GM18867 (cell line): ENCODE measurements at regions not wholly inside any gene's neighbourhood (a gene's known extent, or its start where the extent isn't known, plus 50 kb on each side); places are given as distances from the start of the nearest gene placed in this dataset.

Experiments used
- ATAC-seq: cut with Tn5 transposase; IDR thresholded peaks from one replicate; pipeline ENCODE4 v1.9.1; 2021; ENCODE audit warnings: mild to moderate bottlenecking, moderate library complexity; ENCODE audit not compliant: unreplicated experiment

DNA sequence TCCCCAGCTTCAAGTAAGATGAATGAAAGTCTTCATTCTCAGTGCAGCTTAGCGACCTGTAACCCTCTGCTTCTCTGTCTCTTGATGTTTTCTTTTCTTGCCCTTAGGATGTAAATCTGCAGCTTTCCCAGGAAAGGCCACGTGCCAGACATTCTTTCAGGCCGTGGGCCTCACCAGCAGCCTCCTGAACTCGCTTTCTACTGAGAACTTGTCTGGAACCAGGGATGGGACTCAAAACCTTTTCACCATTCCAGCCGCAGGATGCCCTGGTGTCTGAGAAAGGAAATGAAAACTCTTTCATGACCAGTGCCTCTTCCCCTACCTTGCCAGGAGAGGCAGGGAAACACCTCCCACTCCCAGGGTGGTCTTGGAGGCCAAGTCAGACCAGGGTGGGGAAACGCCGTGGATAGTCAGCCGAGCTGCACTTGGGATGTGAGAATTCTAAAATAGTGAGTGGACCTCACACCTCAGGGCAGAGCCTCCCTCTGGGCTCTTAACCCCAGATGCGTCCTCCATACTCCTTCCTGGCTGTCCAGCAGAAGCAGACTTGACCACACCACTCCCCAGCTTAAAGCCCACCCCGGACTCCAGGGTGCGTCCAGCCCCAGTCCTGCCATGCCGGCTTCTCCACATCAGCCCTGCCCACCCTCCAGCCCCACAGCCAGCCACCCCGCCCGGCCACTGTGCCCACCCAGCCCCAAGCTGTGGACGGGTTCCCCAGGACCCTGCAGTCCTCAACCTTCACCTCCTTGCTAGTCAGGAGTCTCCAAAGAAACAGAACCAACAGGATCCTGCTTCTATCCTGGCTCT, 115.5 kb downstream of the TWIST2 start:
- ATAC-seq: no peak

DNA sequence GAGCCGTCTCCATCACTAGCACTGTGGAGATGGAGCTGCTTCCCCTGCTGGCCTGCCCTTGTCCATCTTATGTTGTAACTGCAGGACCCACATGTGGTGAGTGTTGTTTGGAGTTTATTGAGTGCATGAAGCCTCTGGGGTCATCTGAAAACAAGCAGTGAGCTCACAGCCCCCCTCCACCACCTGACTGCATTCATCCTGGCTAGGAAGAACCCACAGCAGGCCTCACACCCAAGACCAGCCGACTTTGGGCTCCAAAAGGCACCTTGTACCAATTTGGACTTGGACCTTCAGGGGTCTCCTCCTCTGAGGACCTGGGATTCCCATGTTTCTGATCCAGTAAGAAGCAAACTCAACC, 116.1 kb downstream of the TWIST2 start:
- no peak for ATAC-seq

GRCh38 chr2:238964544-238965067, 116.7 kb downstream of the TWIST2 start:
- ATAC-seq: no peak

- ATAC-seq: no peak
Measured at GRCh38 chr2:238965371-238966071, 117.6 kb downstream of the TWIST2 start.

DNA sequence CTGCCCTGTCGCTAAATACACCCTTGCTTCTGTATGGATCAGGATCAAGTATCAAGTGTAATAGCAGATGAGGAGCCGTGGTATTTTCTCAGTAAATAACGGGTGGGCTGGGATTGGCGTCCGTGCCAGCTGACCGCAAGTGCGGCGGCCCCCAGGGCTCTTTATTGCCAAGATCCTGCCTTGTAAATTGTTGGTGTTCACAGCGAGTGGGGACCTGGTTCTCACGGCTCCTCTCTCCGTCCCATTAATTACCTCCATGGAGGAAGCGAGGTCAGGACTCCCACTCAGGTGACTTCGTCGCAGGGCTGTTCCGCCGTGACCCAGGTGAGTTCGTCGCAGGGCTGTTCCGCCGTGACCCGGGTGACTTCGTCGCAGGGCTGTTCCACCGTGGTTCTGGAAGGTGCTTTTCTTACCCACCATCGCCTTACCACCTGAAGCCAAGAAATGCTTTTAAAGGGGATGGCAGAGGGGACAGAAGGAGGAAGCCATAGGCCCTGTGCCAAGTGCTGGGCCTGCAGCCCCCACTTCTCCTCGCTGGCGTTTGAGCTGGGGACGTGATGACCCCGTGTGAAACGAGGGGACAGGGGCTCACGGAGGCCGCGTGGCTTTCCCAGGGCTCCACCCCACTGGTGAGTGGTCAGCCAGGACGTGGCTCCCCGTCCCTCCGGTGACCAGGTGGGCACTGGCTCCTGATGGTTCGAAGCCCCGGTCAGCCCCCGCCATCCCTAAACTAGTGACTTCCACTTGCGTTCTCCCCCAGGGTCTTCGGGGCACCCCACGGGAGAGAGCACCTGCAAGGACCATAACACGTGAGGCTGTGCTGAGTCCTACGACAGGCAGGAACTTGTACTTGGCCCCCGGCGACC, 118.4 kb downstream of the TWIST2 start:
- ATAC-seq: no peak

- ATAC-seq: no peak
Measured at GRCh38 chr2:238967031-238967977, 119.4 kb downstream of the TWIST2 start.

GRCh38 chr2:238967978-238968360, 120.1 kb downstream of the TWIST2 start:
- ATAC-seq: no peak

GRCh38 chr2:238968616-238969384, 120.9 kb downstream of the TWIST2 start:
- no peak for ATAC-seq

- ATAC-seq: no peak
Measured at GRCh38 chr2:238969857-238970256, 122.0 kb downstream of the TWIST2 start.

GRCh38 chr2:238970553-238971081, 122.7 kb downstream of the TWIST2 start:
- peak; percentile 70 for ATAC-seq

DNA sequence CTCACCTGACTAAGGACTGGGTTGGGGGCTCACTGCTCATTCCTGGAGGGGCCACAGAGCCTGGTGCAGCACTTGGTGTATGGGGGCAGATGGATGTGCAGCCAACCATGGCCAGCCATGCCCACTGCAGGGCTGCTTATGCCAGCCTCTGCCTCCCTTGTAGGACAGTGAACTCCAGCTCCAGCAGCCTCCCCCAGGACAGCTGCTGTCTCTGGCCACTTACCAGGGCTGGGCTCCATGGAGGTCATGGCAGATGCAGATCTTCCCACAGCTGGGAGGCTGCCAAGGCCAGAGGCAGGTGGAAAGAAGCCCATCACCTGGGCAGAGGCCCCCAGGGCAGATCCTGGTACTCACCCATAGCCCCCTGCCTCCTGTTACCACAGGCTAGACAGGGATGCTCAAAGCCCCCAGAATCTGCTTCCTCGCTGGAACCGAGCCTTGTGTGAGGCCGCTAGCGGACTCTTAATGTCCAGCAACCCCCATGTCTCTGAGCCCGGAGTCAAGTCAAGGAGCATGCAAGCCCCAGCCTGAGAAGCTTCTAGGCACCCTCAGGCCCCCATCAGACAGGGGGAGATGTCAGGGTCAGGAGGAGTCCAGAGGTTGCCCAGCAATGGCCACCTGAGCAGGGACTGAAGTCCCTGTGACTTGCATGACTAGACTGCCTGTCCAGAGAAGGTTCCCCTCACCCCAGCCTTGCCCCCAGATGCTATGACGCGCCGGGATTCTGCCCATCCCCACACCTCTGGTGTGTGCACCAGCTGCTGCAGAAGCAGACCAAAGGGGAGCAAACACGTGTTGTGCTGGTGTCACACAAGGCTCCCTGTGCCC, 123.6 kb downstream of the TWIST2 start:
- ATAC-seq: no peak

DNA sequence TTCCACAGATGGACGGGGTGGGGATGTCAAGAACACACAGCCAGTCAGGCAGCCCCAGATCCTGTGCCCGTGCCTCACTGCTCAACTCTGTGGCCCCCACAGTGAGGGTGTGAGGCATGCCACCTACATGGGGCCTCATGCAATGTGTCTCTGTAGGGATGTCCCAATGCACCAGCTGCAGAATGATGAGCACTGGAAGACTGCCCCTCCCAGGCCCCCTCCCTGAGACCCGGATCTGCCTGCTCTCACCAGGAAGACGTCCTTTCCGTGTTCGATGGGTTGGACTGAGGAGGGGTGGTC, 124.2 kb downstream of the TWIST2 start:
- ATAC-seq: no peak

DNA sequence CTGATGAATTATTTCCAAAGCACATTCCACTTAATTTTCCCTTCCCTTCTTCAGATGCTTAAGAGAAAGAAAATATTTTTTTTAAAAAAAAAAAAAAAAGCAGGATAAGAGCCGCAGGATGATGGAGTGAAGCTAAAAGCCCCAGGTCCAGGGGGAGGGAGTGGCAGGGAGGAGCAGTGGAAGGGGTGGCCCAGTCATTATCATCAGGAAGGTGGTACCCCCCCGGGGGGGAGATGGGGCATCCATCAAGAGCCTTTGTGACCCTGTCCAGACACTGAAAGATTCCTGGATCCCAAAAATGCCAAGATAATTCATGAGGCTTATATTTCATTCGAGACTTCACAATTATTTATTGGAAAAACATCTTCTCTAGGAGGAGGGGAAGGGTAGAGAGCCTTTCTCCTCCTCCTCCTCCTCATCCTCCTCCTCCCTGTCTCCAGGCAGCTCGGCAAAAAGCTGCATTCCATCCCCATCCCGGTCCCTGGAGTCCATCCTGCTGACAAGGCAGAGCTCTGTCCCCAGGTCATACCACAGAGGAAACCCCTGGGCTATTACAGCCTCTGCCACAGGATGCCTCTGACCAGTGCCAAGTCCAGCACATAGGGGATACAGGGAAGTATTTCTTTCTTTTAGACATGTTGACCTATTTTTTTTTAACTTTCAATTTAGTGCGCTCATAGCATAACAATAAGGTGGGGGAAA, 125.3 kb downstream of the TWIST2 start:
- no peak for ATAC-seq

DNA sequence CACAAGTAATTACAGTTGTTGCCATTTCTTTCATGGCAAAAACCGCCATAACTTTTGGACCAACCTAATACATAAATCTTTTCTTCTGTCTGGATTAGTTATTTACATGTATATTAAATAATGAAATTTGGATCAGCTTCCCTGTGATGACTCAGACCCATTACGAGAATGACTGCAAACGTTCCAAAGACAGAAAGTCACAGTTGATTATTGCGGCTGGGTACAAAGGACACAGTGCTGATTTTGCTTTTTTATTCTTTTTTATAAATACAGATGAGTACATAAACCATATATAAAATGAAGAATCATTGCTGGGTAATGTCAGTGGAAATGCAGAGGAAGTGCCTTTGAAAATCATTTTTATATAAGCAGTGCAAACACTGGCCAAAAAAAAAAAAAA, 126.2 kb downstream of the TWIST2 start:
- ATAC-seq: no peak

GRCh38 chr2:238974501-238975166, 126.7 kb downstream of the TWIST2 start:
- ATAC-seq: no peak

DNA sequence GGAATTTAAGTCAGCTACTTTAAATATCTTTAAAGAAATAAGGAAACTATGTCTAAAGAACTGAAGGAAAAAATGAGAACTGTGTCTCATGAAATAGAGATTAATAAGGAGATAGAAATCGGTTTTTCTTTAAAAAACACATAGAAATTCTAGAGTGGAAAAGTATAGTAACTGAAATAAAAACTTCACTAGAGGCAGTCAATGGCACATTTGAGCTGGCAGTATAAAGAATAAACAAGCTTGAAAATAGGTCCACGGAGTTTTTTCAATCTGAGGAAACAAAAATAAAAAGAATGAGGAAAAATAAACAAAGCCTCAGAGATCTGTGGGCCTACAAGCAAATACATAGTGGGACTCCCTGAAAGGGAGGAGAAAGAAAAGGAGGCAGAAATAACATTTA, 127.5 kb downstream of the TWIST2 start:
- no peak for ATAC-seq

GRCh38 chr2:238978497-238978896, 130.6 kb downstream of the TWIST2 start:
- ATAC-seq: no peak
